ENCODE measurements at regions not wholly inside any gene's neighbourhood (a gene's known extent, or its start where the extent isn't known, plus 50 kb on each side); places are given as distances from the start of the nearest gene placed in this dataset.
"Not testable (repeated sequence)": the region's sequence is repeated elsewhere in the genome, so short reads cannot be mapped to it uniquely, and the experiment has no call there.

DNA sequence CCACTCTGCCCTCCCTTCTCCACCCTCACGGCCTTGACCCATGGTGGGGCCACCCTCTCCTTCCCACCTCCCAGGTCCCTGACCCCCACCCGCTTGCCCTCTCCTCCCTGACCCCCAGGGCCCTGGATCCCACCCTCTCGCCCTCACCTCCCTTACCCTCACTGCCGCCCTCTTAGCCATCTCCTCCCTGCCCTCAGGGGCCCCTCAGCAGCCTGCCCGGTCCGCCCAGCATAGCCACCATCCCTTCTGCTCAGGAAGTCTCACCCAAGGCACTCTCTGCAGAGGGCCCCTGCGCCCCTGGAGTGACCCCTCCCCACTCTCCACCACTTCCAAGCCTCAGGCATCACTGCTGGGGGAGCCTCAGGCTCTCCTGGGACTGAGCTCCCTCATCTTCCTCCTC is 66.3 kb downstream of the MRPL36 start:
- Histone ChIP-seq H3K4me1 (ENCODE audit: low read length) (peaks cover under 1% of the 10 kb centered on the region; the same call in 1 of the 2 replicates), H3K4me3 (ENCODE audit: low read length) (no peak overlapping the region), H3K79me2 (ENCODE audit: low read length) (no peaks in the 10 kb centered on the region), H4K20me1 (ENCODE audit: insufficient read depth, low read length) (no peaks in the 10 kb centered on the region), H3K9ac (ENCODE audit: low read length) (no peak overlapping the region), H3F3A (ENCODE audit: insufficient read depth, low read length) (no peaks in the 10 kb centered on the region), H3K9me3 (replicated peaks; ENCODE audit: insufficient read depth, low read length) (no peaks in the 10 kb centered on the region), H3K4me2 (ENCODE audit: low read depth, low read length) (no peak overlapping the region), H3K9me2 (replicated peaks; ENCODE audit: insufficient read depth, low read length) (no peaks in the 10 kb centered on the region), H3K36me3 (replicated peaks; ENCODE audit: insufficient read depth, low read length) (no peaks in the 10 kb centered on the region), H3K27ac (ENCODE audit: low read length) (no peak overlapping the region), H2AFZ (ENCODE audit: low read length) (no peak overlapping the region), H3K27me3 (replicated peaks; ENCODE audit: insufficient read depth, low read length) (peaks cover 45% of the 10 kb centered on the region)
- TF ChIP-seq, protein P1, sequence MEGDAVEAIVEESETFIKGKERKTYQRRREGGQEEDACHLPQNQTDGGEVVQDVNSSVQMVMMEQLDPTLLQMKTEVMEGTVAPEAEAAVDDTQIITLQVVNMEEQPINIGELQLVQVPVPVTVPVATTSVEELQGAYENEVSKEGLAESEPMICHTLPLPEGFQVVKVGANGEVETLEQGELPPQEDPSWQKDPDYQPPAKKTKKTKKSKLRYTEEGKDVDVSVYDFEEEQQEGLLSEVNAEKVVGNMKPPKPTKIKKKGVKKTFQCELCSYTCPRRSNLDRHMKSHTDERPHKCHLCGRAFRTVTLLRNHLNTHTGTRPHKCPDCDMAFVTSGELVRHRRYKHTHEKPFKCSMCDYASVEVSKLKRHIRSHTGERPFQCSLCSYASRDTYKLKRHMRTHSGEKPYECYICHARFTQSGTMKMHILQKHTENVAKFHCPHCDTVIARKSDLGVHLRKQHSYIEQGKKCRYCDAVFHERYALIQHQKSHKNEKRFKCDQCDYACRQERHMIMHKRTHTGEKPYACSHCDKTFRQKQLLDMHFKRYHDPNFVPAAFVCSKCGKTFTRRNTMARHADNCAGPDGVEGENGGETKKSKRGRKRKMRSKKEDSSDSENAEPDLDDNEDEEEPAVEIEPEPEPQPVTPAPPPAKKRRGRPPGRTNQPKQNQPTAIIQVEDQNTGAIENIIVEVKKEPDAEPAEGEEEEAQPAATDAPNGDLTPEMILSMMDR (IDR thresholded peaks at IDR 0.05; ENCODE audit: low read length), result no peak
- TF ChIP-seq EZH2phosphoT487 (IDR thresholded peaks at IDR 0.05; ENCODE audit: low read length) (no peak), EZH2 (optimal IDR thresholded peaks at IDR 0.05; ENCODE audit: low read depth, low read length) (no peak)
- DNase-seq, result no peak

DNA sequence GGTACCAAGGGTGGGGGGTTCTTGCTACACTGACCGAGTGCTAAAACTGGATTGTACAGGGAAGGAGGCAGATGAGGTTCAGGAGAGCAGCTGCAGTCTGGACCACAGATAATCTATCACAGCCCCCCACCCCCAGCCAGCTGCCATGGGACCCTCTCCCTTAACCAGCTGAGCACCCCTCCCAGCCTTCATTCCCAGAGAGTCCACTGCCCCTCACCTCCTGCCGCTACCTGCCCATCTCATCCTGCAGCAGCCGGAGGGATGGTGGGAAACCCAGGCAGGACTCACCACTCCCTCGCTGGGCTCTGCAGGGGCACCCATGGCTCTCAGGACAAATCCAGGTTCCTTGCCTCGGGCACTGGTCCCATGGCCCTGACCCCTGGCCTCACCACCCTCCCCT is 66.7 kb downstream of the MRPL36 start:
- no peaks in the 10 kb centered on the region for H3K36me3 ChIP-seq (replicated peaks; ENCODE audit: insufficient read depth, low read length)
- H3F3A ChIP-seq (ENCODE audit: insufficient read depth, low read length), result peaks cover 4% of the 10 kb centered on the region
- H2AFZ ChIP-seq (ENCODE audit: low read length), result no peak overlapping the region
- no peaks in the 10 kb centered on the region for H3K79me2 ChIP-seq (ENCODE audit: low read length)
- no peaks in the 10 kb centered on the region for H3K9me2 ChIP-seq (replicated peaks; ENCODE audit: insufficient read depth, low read length)
- H3K9ac ChIP-seq (ENCODE audit: low read length), result no peak overlapping the region
- H3K27me3 ChIP-seq (replicated peaks; ENCODE audit: insufficient read depth, low read length), result peaks cover 45% of the 10 kb centered on the region
- H3K27ac ChIP-seq (ENCODE audit: low read length), result no peak overlapping the region
- H3K9me3 ChIP-seq (replicated peaks; ENCODE audit: insufficient read depth, low read length), result no peaks in the 10 kb centered on the region
- H3K4me3 ChIP-seq (ENCODE audit: low read length), result no peak overlapping the region
- DNase-seq, result no peak
- no peak for TF ChIP-seq EZH2phosphoT487 (IDR thresholded peaks at IDR 0.05; ENCODE audit: low read length)
- TF ChIP-seq, protein P1 (IDR thresholded peaks at IDR 0.05; ENCODE audit: low read length), result no peak
- TF ChIP-seq EZH2 (optimal IDR thresholded peaks at IDR 0.05; ENCODE audit: low read depth, low read length), result no peak
- no peaks in the 10 kb centered on the region for H4K20me1 ChIP-seq (ENCODE audit: insufficient read depth, low read length)
- H3K4me1 ChIP-seq (ENCODE audit: low read length), result peaks cover 5% of the 10 kb centered on the region; the same call in 1 of the 2 replicates
- H3K4me2 ChIP-seq (ENCODE audit: low read depth, low read length), result no peak overlapping the region

DNA sequence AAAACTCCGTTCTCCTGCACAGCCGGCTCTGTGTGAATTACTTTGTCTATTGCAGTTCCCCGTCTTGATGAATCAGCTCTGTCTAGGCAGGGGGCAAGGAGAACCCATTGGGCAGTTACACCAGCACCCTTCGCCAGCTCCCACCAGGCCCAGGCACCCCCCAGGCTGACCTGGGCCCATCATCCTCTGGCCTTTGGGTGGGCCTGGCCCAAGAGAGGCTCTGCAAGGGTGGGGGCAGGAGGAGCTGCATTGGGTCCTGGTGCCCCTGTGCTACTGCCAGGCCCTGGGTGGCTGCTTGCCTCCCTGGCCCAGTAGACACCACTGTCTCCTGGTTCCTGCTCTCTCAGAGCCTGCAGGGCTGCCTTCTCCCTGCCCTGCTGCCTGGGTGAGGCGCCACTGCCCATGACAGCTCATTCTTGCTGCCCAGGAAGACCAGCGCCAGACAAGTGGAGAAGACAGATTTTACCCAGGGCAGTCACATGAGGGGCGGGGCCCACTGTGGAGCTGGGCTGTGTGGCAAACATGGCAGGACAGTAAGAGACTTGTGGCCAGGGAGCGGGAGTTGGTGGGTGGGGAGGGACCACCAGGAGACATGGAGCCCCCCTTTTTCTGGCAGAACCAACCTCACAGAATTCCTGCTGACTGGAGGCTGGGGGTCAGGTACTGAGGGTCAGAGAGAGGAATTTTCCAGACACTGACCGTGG is 67.2 kb downstream of the MRPL36 start:
- TF ChIP-seq EZH2 (optimal IDR thresholded peaks at IDR 0.05; ENCODE audit: low read depth, low read length) (no peak), EZH2phosphoT487 (IDR thresholded peaks at IDR 0.05; ENCODE audit: low read length) (no peak)
- TF ChIP-seq, protein P1 (IDR thresholded peaks at IDR 0.05; ENCODE audit: low read length), result no peak
- H3K9ac ChIP-seq (ENCODE audit: low read length), result no peak overlapping the region
- no peak overlapping the region for H3K4me2 ChIP-seq (ENCODE audit: low read depth, low read length)
- no peak overlapping the region for H3K4me3 ChIP-seq (ENCODE audit: low read length)
- no peak overlapping the region for H3K27ac ChIP-seq (ENCODE audit: low read length)
- no peaks in the 10 kb centered on the region for H3K36me3 ChIP-seq (replicated peaks; ENCODE audit: insufficient read depth, low read length)
- peaks cover 43% of the 10 kb centered on the region for H3K27me3 ChIP-seq (replicated peaks; ENCODE audit: insufficient read depth, low read length)
- DNase-seq, result no peak
- H3K4me1 ChIP-seq (ENCODE audit: low read length), result peaks cover 6% of the 10 kb centered on the region; the same call in 1 of the 2 replicates
- H3K9me2 ChIP-seq (replicated peaks; ENCODE audit: insufficient read depth, low read length), result no peaks in the 10 kb centered on the region
- H3F3A ChIP-seq (ENCODE audit: insufficient read depth, low read length), result peaks cover 6% of the 10 kb centered on the region
- H4K20me1 ChIP-seq (ENCODE audit: insufficient read depth, low read length), result no peaks in the 10 kb centered on the region
- no peak overlapping the region for H2AFZ ChIP-seq (ENCODE audit: low read length)
- no peaks in the 10 kb centered on the region for H3K79me2 ChIP-seq (ENCODE audit: low read length)
- no peaks in the 10 kb centered on the region for H3K9me3 ChIP-seq (replicated peaks; ENCODE audit: insufficient read depth, low read length)

DNA sequence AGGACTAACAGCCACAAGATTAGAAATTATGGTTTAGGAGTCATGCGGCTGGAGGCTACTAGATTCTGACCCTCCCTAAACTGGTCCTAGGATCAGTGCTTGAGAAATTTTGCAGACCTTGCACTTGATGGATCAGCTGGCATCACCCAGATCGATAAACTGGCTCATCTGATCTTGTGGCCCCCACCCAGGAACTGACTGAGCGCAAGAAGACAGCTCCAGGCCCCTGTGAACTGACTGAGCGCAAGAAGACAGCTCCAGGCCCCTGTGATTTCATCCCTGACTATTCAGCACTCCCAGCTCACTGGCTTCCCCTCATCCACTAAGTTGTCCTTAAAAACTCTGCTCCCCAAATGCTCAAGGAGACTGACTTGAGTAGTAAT is 67.8 kb downstream of the MRPL36 start:
- H3K9ac ChIP-seq (ENCODE audit: low read length); H3K36me3 ChIP-seq (replicated peaks; ENCODE audit: insufficient read depth, low read length); H4K20me1 ChIP-seq (ENCODE audit: insufficient read depth, low read length); DNase-seq; H3K4me1 ChIP-seq (ENCODE audit: low read length); H3K79me2 ChIP-seq (ENCODE audit: low read length); H2AFZ ChIP-seq (ENCODE audit: low read length); H3K9me3 ChIP-seq (replicated peaks; ENCODE audit: insufficient read depth, low read length); H3K27ac ChIP-seq (ENCODE audit: low read length); H3K4me2 ChIP-seq (ENCODE audit: low read depth, low read length); H3K9me2 ChIP-seq (replicated peaks; ENCODE audit: insufficient read depth, low read length); H3F3A ChIP-seq (ENCODE audit: insufficient read depth, low read length); H3K4me3 ChIP-seq (ENCODE audit: low read length): not testable (repeated sequence)
- H3K27me3 ChIP-seq (replicated peaks; ENCODE audit: insufficient read depth, low read length), result peaks cover 40% of the 10 kb centered on the region
